ENCODE measurements at regions not wholly inside any gene's neighbourhood (a gene's known extent, or its start where the extent isn't known, plus 50 kb on each side); places are given as distances from the start of the nearest gene placed in this dataset.
"Not testable (repeated sequence)": the region's sequence is repeated elsewhere in the genome, so short reads cannot be mapped to it uniquely, and the experiment has no call there.

GRCh38 chr4:85168234-85168834 is 201.8 kb upstream of the WDFY3 start:
- no peak for DNase-seq

- DNase-seq: no peak
Measured at GRCh38 chr4:85170241-85170640, 203.8 kb upstream of the WDFY3 start.

- no peak for DNase-seq
Measured at GRCh38 chr4:85175190-85175589, 208.7 kb upstream of the WDFY3 start.

GRCh38 chr4:85177092-85177491 is 210.6 kb upstream of the WDFY3 start:
- DNase-seq: no peak

GRCh38 chr4:85177679-85178078 is 211.2 kb upstream of the WDFY3 start:
- DNase-seq: no peak

GRCh38 chr4:85180533-85180932 is 214.0 kb upstream of the WDFY3 start:
- DNase-seq: no peak

- DNase-seq: no peak
Measured at GRCh38 chr4:85187106-85187505, 220.6 kb upstream of the WDFY3 start.

- not testable (repeated sequence) for DNase-seq
Measured at GRCh38 chr4:85196015-85196414, 229.5 kb upstream of the WDFY3 start.

- peak; percentile 5 for DNase-seq
Measured at GRCh38 chr4:85200106-85200505, 233.6 kb upstream of the WDFY3 start.

- peak; percentile 7 for DNase-seq
Measured at GRCh38 chr4:85209161-85209560, 242.7 kb upstream of the WDFY3 start.

GRCh38 chr4:85210353-85210752 is 243.9 kb upstream of the WDFY3 start:
- no peak for DNase-seq

GRCh38 chr4:85216571-85216970 is 250.1 kb upstream of the WDFY3 start:
- not testable (repeated sequence) for DNase-seq

- DNase-seq: no peak
Measured at GRCh38 chr4:85218756-85219155, 252.3 kb upstream of the WDFY3 start.

- DNase-seq: no peak
Measured at GRCh38 chr4:85221606-85222005, 253.3 kb upstream of the ARHGAP24 start.

- no peak for DNase-seq
Measured at GRCh38 chr4:85222561-85222960, 252.4 kb upstream of the ARHGAP24 start.

- no peak for DNase-seq
Measured at GRCh38 chr4:85228264-85228663, 246.7 kb upstream of the ARHGAP24 start.

- DNase-seq: no peak
Measured at GRCh38 chr4:85233516-85233915, 241.4 kb upstream of the ARHGAP24 start.

GRCh38 chr4:85243857-85244256 is 231.1 kb upstream of the ARHGAP24 start:
- DNase-seq: no peak

GRCh38 chr4:85244638-85245037 is 230.3 kb upstream of the ARHGAP24 start:
- DNase-seq: no peak

- DNase-seq: no peak
Measured at GRCh38 chr4:85246055-85246454, 228.9 kb upstream of the ARHGAP24 start.

GRCh38 chr4:85250852-85251251 is 224.1 kb upstream of the ARHGAP24 start:
- DNase-seq: no peak

- DNase-seq: no peak
Measured at GRCh38 chr4:85257817-85258370, 217.1 kb upstream of the ARHGAP24 start.

- DNase-seq: peak; percentile 1
Measured at GRCh38 chr4:85260064-85260463, 214.9 kb upstream of the ARHGAP24 start.

GRCh38 chr4:85265234-85265633 is 209.7 kb upstream of the ARHGAP24 start:
- no peak for DNase-seq

- no peak for DNase-seq
Measured at GRCh38 chr4:85268188-85268587, 206.8 kb upstream of the ARHGAP24 start.
